ENCODE measurements at regions not wholly inside any gene's neighbourhood (a gene's known extent, or its start where the extent isn't known, plus 50 kb on each side); places are given as distances from the start of the nearest gene placed in this dataset.

GRCh38 chr6:115720900-115721299 lies 339.8 kb downstream of the FRK start:
- DNase-seq (ENCODE audit: low spot score): no peak

GRCh38 chr6:115717472-115717871 lies 343.2 kb downstream of the FRK start:
- no peak for DNase-seq (ENCODE audit: low spot score)

- DNase-seq (ENCODE audit: low spot score): no peak
Measured at GRCh38 chr6:115717062-115717461, 343.6 kb downstream of the FRK start.

- DNase-seq (ENCODE audit: low spot score): no peak
Measured at GRCh38 chr6:115712291-115712961, 348.3 kb downstream of the FRK start.

- no peak for DNase-seq (ENCODE audit: low spot score)
Measured at GRCh38 chr6:115708850-115709249, 351.8 kb downstream of the FRK start.

GRCh38 chr6:115706981-115707380 lies 353.7 kb downstream of the FRK start:
- no peak for DNase-seq (ENCODE audit: low spot score)

- DNase-seq (ENCODE audit: low spot score): no peak
Measured at GRCh38 chr6:115706324-115706723, 354.4 kb downstream of the FRK start.

- no peak for DNase-seq (ENCODE audit: low spot score)
Measured at GRCh38 chr6:115704028-115704427, 356.7 kb downstream of the FRK start.

- DNase-seq (ENCODE audit: low spot score): no peak
Measured at GRCh38 chr6:115691433-115691832, 369.3 kb downstream of the FRK start.

- no peak for DNase-seq (ENCODE audit: low spot score)
Measured at GRCh38 chr6:115690854-115691253, 369.8 kb downstream of the FRK start.

- no peak for DNase-seq (ENCODE audit: low spot score)
Measured at GRCh38 chr6:115681978-115682775, 378.5 kb downstream of the FRK start.

- DNase-seq (ENCODE audit: low spot score): no peak
Measured at GRCh38 chr6:115680621-115681020, 380.1 kb downstream of the FRK start.

- no peak for DNase-seq (ENCODE audit: low spot score)
Measured at GRCh38 chr6:115677198-115677597, 383.5 kb downstream of the FRK start.

- DNase-seq (ENCODE audit: low spot score): no peak
Measured at GRCh38 chr6:115675443-115675842, 385.2 kb downstream of the FRK start.

GRCh38 chr6:115668781-115669180 lies 391.9 kb downstream of the FRK start:
- no peak for DNase-seq (ENCODE audit: low spot score)

GRCh38 chr6:115668211-115668610 lies 392.5 kb downstream of the FRK start:
- no peak for DNase-seq (ENCODE audit: low spot score)

GRCh38 chr6:115667478-115668026 lies 393.1 kb downstream of the FRK start:
- no peak for DNase-seq (ENCODE audit: low spot score)

GRCh38 chr6:115666997-115667396 lies 393.7 kb downstream of the FRK start:
- no peak for DNase-seq (ENCODE audit: low spot score)

GRCh38 chr6:115665310-115665709 lies 395.4 kb downstream of the FRK start:
- DNase-seq (ENCODE audit: low spot score): no peak

- DNase-seq (ENCODE audit: low spot score): no peak
Measured at GRCh38 chr6:115663681-115664080, 397.0 kb downstream of the FRK start.

GRCh38 chr6:115643762-115644161 lies 416.9 kb downstream of the FRK start:
- DNase-seq (ENCODE audit: low spot score): no peak

- DNase-seq (ENCODE audit: low spot score): no peak
Measured at GRCh38 chr6:115634887-115635286, 425.8 kb downstream of the FRK start.

- no peak for DNase-seq (ENCODE audit: low spot score)
Measured at GRCh38 chr6:115634131-115634530, 426.6 kb downstream of the FRK start.
